ENCODE measurements at regions not wholly inside any gene's neighbourhood (a gene's known extent, or its start where the extent isn't known, plus 50 kb on each side); places are given as distances from the start of the nearest gene placed in this dataset.

DNA sequence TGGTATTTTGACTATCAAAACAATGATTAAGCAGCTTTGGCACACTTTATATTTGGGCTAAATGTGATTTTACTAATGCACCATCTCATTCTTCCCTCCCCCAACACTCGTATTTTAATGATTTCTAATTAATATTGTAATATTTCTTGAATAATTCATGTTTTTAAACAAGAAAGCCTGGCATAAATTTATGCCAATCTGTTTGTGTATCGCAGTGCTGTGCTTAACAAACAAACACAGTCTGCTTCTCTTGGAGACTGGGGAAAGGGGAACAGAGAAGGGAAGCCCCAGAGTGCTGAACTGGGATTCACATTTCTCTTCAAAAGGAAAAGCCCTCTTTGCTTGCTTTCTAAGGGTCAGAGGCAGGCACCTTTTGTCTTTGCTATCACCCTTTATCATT is 496.9 kb upstream of the STXBP6 start:
- Histone ChIP-seq H3K23me2 (ENCODE audit: insufficient read length, low read depth, low read length, poor library complexity, severe bottlenecking) (no peaks in the 10 kb centered on the region), H2BK120ac (ENCODE audit: low read depth, low read length, poor library complexity, severe bottlenecking) (no peak overlapping the region)

More for the DNA sequence above, 496.9 kb upstream of the STXBP6 start:
- no peak overlapping the region for H3T11ph ChIP-seq (ENCODE audit: low read length)
- no peaks in the 10 kb centered on the region for H3K79me1 ChIP-seq (ENCODE audit: insufficient read depth, low read depth, low read length, poor library complexity, severe bottlenecking)
- H2BK20ac ChIP-seq (ENCODE audit: low read depth, low read length, poor library complexity, severe bottlenecking): no peak overlapping the region
- H3K9ac ChIP-seq (ENCODE audit: extremely low read depth, insufficient read length, low read length): no peak overlapping the region
- no peak overlapping the region for H3K27ac ChIP-seq (ENCODE audit: insufficient read length, low read depth, low read length)
- no peak overlapping the region for H3K14ac ChIP-seq (ENCODE audit: insufficient read depth, low read length)
- H3K79me2 ChIP-seq (ENCODE audit: insufficient read depth, low read length): no peaks in the 10 kb centered on the region
- no peak overlapping the region for H4K8ac ChIP-seq (replicated peaks; ENCODE audit: insufficient read length, low read depth, low read length)
- Mint-ChIP-seq H3K4me1 (peaks cover 14 to 19% of the 10 kb centered on the region in 2 experiments), H3K36me3 (ENCODE audit: insufficient read depth in 1 of 3, low read depth in 3 of 3) (no peaks in the 10 kb centered on the region), H3K9me3 (no peaks in the 10 kb centered on the region), H3K27me3 (ENCODE audit: low read depth) (no peaks in the 10 kb centered on the region), H3K4me3 (no peak overlapping the region), H3K27ac (no peak overlapping the region)
- no CpG with 5 or more reads among the region's 2 CpGs for WGBS (ENCODE audit: extremely low coverage, insufficient read length, low lambda C conversion rate)
- no peak overlapping the region for H4K91ac ChIP-seq (ENCODE audit: insufficient read length, low read depth, low read length)
- H3K18ac ChIP-seq (ENCODE audit: insufficient read length, low read depth, low read length): no peak overlapping the region
- H2AK5ac ChIP-seq (ENCODE audit: insufficient read length, low read length): no peak overlapping the region
- H2BK15ac ChIP-seq (ENCODE audit: low read depth, low read length): no peak overlapping the region
- H3K56ac ChIP-seq (ENCODE audit: insufficient read length, low read depth, low read length): no peak overlapping the region
- H3K4me1 ChIP-seq (ENCODE audit: insufficient read depth, low read length): peaks cover 3% of the 10 kb centered on the region; the same call in 1 of the 2 replicates
- H2BK12ac ChIP-seq (ENCODE audit: insufficient read length, low read depth, low read length): no peak overlapping the region
- no peak for DNase-seq
- no peaks in the 10 kb centered on the region for H3K27me3 ChIP-seq (ENCODE audit: insufficient read depth, low read length)
- H3K4me2 ChIP-seq (ENCODE audit: insufficient read depth, insufficient read length, low read length): no peak overlapping the region
- no peak overlapping the region for H3K23ac ChIP-seq (ENCODE audit: insufficient read length, low read depth, low read length)
- H3K4ac ChIP-seq (ENCODE audit: low read depth, low read length): no peak overlapping the region
- no peaks in the 10 kb centered on the region for H4K20me1 ChIP-seq (ENCODE audit: control insufficient read depth, insufficient read depth, insufficient read length)
- no peak overlapping the region for H2BK5ac ChIP-seq (ENCODE audit: insufficient read length, low read length)
- no peaks in the 10 kb centered on the region for H3K9me3 ChIP-seq (ENCODE audit: control insufficient read depth, low read depth, low read length)
- H4K5ac ChIP-seq (ENCODE audit: insufficient read length, low read depth, low read length): no peak overlapping the region
- H2AFZ ChIP-seq (ENCODE audit: low read length): no peak overlapping the region
- TF ChIP-seq, protein P1, sequence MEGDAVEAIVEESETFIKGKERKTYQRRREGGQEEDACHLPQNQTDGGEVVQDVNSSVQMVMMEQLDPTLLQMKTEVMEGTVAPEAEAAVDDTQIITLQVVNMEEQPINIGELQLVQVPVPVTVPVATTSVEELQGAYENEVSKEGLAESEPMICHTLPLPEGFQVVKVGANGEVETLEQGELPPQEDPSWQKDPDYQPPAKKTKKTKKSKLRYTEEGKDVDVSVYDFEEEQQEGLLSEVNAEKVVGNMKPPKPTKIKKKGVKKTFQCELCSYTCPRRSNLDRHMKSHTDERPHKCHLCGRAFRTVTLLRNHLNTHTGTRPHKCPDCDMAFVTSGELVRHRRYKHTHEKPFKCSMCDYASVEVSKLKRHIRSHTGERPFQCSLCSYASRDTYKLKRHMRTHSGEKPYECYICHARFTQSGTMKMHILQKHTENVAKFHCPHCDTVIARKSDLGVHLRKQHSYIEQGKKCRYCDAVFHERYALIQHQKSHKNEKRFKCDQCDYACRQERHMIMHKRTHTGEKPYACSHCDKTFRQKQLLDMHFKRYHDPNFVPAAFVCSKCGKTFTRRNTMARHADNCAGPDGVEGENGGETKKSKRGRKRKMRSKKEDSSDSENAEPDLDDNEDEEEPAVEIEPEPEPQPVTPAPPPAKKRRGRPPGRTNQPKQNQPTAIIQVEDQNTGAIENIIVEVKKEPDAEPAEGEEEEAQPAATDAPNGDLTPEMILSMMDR (conservative IDR thresholded peaks at IDR 0.05): no peak
